ENCODE measurements at regions not wholly inside any gene's neighbourhood (a gene's known extent, or its start where the extent isn't known, plus 50 kb on each side); places are given as distances from the start of the nearest gene placed in this dataset.
"Not testable (repeated sequence)": the region's sequence is repeated elsewhere in the genome, so short reads cannot be mapped to it uniquely, and the experiment has no call there.

DNA sequence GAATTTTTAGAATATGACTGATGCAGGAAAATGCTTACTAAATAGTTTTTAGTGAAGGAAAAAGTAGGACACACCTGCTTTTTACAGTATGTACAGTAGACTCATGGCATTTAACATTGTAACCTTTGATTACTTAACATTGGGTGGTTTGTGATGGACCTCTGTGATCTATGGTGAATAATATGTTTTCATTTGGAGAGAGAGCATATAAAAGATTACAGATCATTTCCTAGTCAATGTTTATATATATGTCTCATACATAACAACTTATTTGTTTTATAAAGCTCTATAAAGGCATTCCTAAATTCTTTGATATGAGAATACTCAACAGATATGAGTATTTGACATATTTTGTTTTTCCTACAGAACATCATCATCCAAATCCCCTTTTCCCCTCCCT, 129.3 kb upstream of the PDE7B start:
- no peak for DNase-seq (ENCODE audit: low spot score)

DNA sequence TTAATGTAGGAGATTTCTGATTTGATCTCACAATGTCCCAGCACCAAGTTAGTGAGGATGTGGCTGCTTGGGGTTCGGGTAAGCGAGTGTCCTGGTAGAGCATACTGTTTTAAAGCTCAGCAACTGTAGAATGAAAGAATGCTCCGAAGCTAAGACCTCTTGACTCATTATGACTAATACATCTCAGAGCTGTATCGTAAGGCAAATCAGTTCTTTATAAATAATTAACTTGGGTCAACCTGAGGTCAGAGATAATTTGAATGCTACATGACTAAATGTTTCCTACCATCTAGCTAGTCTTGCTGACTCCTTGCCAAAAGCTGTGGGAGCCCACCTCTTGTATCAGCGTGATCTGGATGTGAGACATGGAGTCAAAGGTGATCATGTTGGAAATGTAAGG, 128.8 kb upstream of the PDE7B start:
- no peak for DNase-seq (ENCODE audit: low spot score)

DNA sequence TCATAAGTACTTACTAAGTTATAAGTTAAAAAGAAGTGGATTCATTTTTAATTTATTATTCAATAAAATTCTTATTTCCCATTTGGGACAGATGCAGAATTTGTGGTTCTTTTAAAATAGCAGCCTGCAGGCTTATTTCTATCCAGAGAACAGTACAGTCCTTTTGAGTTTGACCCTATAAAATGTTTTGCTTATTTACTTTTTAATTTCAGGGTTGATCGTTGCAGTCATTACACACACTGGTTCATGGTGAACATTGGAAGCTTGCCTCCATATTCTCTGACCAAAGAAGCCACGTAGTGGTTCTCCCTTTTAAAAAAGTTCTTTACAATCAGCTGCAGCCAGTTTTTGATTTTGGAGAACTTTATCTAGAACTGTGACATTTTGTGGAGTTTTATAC, 122.9 kb upstream of the PDE7B start:
- DNase-seq (ENCODE audit: low spot score), result no peak

DNA sequence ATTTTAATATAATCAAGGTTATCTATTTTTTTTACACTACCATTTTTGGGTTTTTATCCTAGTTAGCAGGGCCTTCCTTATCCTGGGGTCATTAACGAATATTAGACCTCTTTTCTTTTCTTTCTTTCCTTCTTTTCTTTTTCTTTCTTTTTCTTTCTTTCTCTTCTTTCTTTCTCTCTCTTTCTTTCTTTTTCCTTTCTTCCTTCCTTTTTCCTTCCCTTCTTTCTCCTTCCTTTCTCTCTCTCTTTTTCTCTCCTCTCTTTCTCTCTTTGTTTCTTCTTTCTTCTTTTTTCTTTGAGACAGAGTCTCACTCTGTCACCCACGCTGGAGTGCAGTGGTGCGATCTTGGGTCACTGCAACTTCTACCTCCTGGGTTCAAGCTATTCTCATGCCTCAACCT, 120.4 kb upstream of the PDE7B start:
- no peak for DNase-seq (ENCODE audit: low spot score)

DNA sequence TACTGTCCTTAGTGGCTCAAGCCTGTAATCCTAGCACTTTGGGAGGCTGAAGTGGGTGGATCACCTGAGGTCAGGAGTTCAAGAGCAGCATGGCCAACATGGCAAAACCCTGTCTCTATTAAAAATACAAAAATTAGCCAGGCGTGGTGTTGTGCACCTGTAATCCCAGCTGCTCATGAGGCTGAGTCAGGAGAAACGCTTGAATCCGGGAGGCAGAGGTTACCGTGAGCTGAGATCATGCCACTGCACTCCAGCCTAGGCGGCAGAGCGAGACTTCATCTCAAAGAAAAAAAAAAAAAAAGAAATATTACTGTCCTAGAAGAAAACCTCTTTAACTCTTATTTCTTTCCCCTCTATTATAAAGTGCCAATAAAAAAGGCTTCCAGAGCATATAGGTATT, 115.2 kb upstream of the PDE7B start:
- DNase-seq (ENCODE audit: low spot score), result not testable (repeated sequence)

DNA sequence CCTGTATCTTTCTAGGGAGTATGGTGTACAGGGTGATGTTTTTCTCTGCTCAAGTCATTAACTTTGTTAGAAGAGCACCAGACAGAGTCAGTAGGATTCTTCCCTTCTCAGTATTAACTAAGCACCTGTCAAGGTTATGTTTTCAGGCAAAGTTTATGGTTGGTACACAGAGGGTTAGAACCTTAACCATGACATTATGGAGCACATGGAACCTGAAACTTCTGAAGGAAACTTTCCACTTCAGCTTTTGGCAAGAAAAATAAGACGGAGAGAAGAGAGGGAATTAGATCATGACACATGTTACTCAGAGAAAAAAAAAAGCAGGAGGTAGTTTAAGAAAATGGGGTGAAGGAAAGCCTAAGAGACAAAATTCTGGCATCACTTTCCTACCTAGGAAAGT, 112.9 kb upstream of the PDE7B start:
- no peak for DNase-seq (ENCODE audit: low spot score)

DNA sequence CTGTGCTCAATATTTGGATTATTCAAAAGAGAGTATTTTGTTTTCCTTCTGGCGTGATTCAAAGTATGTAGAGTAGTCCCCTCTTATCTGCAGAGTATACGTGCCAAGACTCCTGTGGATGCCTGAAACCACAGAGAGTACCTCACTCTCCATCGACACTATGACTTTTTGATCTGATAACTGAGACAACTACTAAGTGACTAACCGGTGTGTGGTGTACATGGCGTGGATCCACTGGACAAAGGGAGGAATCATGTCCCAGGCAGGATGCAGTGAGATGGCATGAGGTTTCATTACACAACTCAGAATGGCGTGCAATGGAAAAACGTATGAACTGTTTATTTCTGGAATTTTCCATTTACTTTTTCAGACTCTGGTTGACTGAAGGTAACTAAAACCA, 112.2 kb upstream of the PDE7B start:
- DNase-seq (ENCODE audit: low spot score), result no peak

DNA sequence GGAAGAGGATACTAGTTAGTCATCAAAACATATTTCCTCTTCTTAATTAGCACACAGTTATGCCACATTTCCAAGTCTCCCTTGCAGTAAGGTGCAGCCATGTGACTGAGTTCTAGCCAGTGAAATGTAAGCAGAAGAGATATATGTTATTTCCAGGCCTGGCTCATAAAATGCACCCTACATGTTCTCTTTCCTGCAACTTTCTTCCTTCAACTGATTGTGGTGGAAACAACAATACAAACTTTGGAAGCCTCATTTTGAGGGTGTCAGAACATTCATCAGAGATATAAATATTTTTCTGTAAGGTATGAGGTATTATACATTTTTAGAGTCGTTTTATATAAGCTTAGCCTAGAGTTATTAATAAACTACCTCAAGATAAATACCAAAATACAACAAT, 110.9 kb upstream of the PDE7B start:
- no peak for DNase-seq (ENCODE audit: low spot score)

DNA sequence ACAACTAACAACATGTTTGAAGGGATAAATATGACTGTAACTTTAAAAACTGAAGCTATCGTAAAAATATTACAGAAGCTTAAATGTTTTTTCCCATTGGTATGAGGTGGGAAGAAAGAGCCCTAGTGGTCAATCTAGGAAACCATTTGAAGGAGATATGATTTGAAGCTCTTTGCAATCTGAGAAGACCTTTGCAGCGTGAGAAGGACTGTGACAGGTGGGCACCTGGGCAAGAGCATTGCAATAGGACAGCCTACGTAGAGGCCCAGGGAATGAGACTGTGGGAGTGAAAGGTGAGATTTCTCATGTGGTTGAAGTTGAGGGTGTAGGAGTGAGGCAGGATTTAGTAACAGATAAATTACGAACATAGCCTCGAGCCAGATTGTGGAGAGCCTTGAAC, 108.0 kb upstream of the PDE7B start:
- no peak for DNase-seq (ENCODE audit: low spot score)

DNA sequence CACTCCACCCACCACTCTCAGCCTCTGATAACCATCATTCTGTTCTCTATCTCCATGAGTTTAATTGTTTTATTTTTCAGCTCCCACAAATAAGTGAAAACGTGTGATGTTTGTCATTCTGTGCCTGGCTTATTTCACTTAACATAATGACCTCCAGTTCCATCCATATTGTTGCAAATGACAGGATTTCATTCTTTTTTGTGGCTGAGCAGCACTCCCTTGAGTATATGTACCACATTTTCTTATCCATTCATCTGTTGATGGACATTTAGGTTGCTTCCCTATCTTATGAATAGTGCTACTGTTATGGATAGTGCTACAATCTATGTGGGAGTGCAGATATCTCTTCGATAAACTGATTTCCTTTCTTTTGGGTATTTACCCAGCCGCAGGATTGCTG, 103.3 kb upstream of the PDE7B start:
- no peak for DNase-seq (ENCODE audit: low spot score)

DNA sequence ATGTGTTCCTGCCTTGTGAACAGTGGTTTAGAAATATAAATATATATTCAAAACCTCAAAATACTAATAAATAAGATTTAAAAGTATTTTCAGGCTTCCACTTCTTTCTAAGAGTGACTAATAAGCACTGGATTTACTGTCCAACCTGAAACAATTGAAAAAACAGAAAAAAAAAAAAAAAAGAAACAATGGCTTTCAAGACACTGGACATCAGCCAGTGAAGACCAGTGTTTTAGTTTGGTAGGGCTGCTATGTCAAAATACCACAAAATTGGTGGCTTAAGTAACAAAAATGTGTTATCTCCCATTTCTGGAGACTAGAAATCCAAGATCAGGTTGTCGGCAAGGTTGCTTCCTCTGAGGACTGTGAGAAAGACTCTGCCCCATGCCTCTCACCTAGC, 101.4 kb upstream of the PDE7B start:
- no peak for DNase-seq (ENCODE audit: low spot score)

DNA sequence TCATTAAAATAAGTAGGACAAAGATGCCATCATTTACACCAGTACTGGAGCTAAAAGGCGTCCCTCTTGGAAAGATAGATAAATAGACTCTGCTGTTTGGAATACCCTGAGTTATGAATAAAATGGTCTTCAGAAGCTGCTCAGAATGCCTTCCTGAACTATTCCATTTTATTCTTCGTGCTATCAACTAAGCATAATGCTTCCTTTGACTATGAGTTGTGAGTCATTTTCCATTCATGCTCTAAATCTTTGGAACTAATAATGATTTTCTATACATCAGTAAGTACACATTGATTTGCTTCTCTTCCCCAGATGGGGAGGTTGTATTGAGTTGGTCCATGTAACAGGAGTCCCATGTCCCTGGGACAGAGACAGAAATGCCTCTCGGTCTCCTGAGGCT, 98.3 kb upstream of the PDE7B start:
- DNase-seq (ENCODE audit: low spot score), result no peak

DNA sequence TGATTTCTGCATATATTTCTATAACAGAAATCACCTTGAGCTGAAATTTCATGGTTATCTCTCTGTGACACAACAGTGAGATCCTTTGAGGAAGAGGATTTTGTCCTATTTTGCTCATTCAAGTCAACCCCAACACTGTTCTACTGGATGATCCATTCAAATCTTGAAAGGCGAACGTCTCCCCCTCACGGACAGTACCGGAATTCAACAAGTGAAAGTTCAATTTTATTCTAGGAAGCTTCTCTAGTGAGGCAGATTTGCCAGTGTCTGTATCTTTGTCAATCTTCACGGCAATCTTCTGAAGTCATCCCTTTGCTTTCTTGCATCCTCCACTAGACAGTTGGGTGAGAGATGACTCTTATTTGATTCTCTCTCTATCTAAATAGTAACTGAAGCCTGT, 91.7 kb upstream of the PDE7B start:
- no peak for DNase-seq (ENCODE audit: low spot score)

DNA sequence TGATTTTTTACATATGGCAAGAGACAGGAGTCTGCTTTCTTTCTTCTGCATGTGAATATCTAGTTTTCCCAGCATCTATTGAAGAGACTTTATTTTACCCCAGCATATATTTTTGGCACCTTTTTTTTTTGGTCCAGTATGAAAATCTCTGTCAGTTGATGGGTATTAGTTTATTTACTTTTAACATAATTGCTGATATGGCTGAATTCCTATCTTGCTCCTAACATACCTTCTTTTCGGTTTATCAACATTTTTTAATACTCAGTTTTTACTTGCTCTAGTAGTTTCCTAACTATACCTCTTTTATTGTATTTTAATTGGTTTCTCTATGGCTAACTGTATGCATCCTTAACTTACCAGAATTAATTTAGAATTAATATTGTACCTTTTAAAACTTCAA, 77.5 kb upstream of the PDE7B start:
- DNase-seq (ENCODE audit: low spot score), result no peak

DNA sequence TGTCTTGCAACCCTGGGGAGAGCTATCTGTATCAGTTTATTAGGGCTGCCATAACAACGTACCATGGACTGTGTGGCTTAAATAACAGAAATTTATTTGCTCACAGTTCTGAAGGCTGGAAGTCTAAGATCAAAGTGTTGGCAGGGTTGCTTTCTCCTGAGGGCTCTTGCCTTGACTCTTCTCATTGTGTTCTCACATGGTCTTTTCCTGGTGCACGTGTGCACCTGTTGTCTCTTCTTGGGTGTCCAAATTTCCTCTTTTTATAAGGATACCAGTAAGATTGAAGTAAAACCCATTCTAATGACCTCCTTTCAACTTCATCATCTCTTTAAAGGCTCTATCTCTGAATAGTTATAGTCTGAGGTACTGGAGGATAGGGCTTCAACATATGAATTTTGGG, 72.3 kb upstream of the PDE7B start:
- DNase-seq (ENCODE audit: low spot score), result no peak

DNA sequence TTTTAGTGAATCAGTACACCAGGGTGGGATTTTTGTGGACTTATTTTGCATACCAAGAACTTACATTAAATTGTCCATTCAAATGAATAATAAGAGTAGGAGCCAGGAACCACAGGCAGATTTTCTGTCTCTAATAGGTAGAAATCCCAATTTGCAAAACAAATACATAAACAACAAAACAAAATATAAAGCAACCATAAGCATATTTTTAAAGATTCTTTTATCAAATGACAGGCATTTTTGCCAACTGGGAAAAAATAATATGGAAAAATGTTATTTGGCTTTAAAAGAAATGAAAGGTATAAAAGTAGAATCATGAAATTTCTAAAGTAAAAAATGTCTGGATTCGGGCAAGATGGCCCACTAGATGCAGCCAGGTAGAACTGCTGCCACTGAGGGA, 71.2 kb upstream of the PDE7B start:
- no peak for DNase-seq (ENCODE audit: low spot score)

DNA sequence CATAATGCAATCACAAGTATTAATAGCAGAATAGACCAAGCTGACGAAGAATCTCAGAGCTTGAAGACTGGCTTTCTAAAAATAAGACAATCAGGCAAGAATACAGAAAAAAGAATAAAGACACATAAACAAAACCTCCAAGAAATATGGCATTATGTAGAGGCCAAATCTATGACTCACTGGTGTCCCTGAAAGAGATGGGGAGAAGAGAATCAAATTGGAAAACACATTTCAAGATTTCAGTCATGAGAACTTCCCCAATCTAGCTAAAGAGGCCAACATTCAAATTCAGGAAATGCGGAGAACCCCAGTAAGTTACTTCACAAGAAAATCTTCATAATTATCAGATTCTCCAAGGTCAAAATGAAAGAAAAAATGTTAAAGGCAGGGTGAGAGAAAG, 69.0 kb upstream of the PDE7B start:
- DNase-seq (ENCODE audit: low spot score), result no peak

DNA sequence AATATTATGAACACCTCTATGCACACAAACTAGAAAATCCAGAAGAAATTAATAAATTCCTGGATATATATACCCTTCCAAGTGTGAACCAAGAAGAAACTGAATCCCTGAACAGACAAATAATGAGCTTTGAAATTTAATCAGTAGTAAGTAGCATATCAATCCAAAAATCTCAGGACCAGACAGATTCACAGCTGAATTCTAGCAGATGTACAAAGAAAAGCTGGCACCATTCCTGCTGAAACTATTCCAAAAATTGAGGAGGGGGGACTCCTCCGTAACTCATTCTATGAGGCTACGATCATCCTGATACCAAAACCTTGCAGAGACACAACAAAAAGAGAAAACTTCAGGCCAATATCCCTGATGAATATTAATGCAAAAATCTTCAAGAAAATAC, 67.0 kb upstream of the PDE7B start:
- no peak for DNase-seq (ENCODE audit: low spot score)

DNA sequence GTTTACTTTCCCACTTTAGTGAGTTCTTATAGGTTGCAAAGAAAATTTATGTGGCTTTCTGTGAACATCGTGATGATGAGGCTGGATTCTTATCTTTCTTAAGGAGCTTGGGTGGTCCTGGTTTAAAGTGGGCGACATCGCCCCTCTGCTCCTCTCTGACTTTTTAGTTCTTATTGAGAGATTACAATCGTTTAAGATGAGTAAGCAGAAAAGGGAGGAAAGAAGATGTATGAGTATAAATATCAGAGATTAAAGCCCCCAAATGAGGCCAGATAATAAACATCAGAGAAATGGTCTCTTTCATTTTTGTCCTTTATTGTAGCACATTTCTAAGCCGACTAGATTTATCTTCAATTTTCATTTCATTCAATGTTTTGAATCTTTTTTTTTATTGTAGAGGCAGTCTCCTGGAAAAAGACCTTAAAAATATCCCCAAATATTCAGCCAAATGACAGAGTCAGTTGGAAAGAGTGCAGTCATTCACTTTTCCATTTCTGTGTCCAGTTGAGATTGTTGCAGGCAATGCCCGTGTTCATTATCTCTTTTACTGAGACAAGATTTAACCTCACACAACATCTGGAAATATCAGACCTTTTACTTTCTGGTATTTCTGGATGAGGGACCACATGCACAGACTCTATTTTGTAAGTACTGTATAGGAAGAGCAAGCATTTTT, 62.0 kb upstream of the PDE7B start:
- DNase-seq (ENCODE audit: low spot score), result no peak

DNA sequence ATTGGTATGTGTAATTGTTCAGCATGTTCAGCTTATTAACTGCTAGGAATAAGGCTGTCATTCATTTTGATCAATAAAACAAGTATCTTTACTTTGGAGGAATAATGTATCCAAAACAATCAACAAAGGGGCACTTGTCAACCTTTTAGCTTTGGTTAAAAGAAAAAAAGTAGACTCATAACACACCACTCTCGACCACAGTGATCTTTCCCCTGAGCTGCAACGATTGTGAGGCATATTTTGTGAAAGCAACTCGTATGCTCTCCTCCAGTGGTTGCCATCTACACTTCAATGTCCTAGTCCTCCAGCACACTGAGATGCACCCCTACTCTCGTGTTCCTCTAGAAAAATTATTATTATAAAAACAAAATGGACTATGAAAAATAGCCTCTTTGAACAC, 60.1 kb upstream of the PDE7B start:
- no peak for DNase-seq (ENCODE audit: low spot score)

DNA sequence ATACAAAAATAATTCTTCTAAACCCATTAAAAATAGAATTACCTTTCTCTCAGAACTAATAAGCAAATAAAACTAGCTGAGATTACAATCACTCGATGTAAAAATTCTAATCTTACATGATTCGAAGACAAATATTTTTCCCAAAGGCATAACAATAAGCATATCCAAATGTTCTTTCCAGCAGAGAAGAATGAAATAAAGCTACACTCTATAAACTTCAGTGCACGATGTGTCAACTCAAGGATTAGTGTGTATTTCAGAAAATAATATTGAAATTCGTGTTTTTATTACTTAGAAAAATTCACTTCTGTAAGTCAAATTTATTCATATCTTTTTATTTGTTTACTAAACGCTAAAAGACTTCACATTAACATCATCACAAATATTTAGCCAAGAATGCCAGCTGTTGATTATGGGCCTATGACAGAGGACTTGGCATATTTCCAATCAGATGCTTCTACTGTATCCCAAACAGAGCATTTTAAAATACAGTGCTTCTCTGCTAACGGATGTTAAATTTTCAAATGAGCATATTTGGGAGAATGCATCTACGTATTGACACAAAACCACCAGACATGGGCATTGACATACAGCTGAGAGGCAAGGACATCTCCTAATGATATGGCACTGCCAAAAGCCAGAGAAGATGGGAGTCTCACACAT, 54.7 kb upstream of the PDE7B start:
- DNase-seq (ENCODE audit: low spot score), result no peak

DNA sequence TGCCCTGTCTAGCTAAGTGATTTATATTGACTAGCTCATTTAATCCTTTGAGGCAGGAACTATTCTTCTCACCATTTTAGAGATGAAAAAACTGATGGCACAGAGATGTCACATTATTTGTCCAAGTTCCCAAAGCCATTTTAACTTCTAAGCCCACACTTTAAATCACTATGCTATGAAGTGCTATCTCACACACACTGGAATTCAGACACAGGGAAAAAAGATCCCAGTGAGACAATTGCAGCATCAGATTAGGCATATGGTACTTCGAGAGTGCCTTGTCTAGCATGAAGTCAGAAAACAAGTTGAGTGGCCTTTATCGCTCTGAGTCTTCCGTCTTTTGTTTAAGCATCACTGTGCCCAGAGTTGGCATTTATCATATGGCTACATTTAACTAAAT, 54.1 kb upstream of the PDE7B start:
- no peak for DNase-seq (ENCODE audit: low spot score)

DNA sequence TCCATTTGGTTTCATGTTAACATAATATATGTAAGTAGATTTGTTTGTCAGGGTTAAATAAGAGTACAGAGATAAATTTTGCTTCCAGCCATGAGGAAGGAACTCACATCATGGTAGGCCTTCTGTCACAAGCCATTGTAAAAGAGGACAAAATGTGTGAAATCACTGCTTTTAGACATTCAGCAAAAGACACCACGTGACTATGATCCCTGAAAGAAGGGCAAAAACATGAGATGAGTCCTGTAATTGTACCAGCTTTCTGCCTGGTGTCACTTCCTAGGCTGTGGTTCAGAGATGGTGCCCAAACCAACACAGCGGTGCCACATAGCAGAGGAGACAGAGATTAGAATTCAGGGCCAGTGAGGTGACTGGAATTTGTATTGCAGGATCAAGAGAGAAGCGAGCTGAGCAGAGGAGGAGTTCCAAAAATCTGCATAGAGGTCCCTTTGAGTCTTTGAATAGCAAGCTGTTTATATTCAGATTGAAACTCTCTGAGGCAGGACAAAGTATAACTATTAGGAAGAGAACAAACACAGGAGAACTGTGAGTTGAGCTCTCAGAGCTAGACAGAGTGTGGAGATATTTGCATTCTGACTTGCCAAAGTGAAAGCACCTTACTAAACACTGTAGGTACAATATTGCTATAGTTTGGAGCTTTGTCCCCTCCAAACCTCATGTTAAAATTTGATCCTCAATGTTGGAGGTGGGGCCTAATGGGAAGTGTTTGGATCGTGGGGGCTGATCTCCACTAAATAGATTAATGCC, 52.6 kb upstream of the PDE7B start:
- DNase-seq (ENCODE audit: low spot score), result no peak
